ENCODE measurements at regions not wholly inside any gene's neighbourhood (a gene's known extent, or its start where the extent isn't known, plus 50 kb on each side); places are given as distances from the start of the nearest gene placed in this dataset.

- no peak overlapping the region for H3K27ac Mint-ChIP-seq (ENCODE audit: unreplicated experiment)
- no peak overlapping the region for H3K4me3 Mint-ChIP-seq (ENCODE audit: low read depth, unreplicated experiment)
- TF ChIP-seq CTCF (IDR thresholded peaks at IDR 0.05; ENCODE audit: unreplicated experiment): no peak
- H3K9me3 Mint-ChIP-seq (ENCODE audit: low read depth, unreplicated experiment): no peaks in the 10 kb centered on the region
- no TSS peak for BruUV-seq (replicated peaks)
- no peaks in the 10 kb centered on the region for H3K4me1 Mint-ChIP-seq (ENCODE audit: low read depth, unreplicated experiment)
- CTCF ChIA-PET: interaction anchor here (1.5 kb wide), 1 partner anchor 9 kb away, joined by 3 read pairs; no protein-coding TSS in a partner anchor
- H3K36me3 Mint-ChIP-seq (ENCODE audit: insufficient read depth, unreplicated experiment): no peaks in the 10 kb centered on the region
- intact Hi-C loops (cut with micrococcal nuclease; ENCODE audit: unreplicated experiment): no loop called here
- no peak for DNase-seq
- H3K27me3 Mint-ChIP-seq (ENCODE audit: unreplicated experiment): no peaks in the 10 kb centered on the region
These were observed 246.2 kb upstream of the AKR1E2 start for GRCh38 chr10:4579844-4580243.

GRCh38 chr10:4576206-4576605 lies 249.8 kb upstream of the AKR1E2 start:
- BruUV-seq (replicated peaks): no TSS peak
- Mint-ChIP-seq H3K4me3 (ENCODE audit: low read depth, unreplicated experiment) (no peak overlapping the region), H3K9me3 (ENCODE audit: low read depth, unreplicated experiment) (no peaks in the 10 kb centered on the region), H3K27me3 (ENCODE audit: unreplicated experiment) (no peaks in the 10 kb centered on the region), H3K4me1 (ENCODE audit: low read depth, unreplicated experiment) (no peaks in the 10 kb centered on the region), H3K27ac (ENCODE audit: unreplicated experiment) (no peak overlapping the region), H3K36me3 (ENCODE audit: insufficient read depth, unreplicated experiment) (no peaks in the 10 kb centered on the region)
- TF ChIP-seq CTCF (IDR thresholded peaks at IDR 0.05; ENCODE audit: unreplicated experiment): no peak
- intact Hi-C loops (cut with micrococcal nuclease; ENCODE audit: unreplicated experiment): no loop called here
- CTCF ChIA-PET: interaction anchor here (1.0 kb wide), 1 partner anchor 8 kb away, joined by 3 read pairs; no protein-coding TSS in a partner anchor
- DNase-seq: no peak

GRCh38 chr10:4569151-4569550 lies 256.9 kb upstream of the AKR1E2 start:
- intact Hi-C loops (cut with micrococcal nuclease; ENCODE audit: unreplicated experiment): loop anchor here (10.0 kb wide), 1 partner anchor 144 kb away; no protein-coding TSS in a partner anchor
- no peak for TF ChIP-seq CTCF (IDR thresholded peaks at IDR 0.05; ENCODE audit: unreplicated experiment)
- no peak for DNase-seq
- Mint-ChIP-seq H3K4me3 (ENCODE audit: low read depth, unreplicated experiment) (no peak overlapping the region), H3K27ac (ENCODE audit: unreplicated experiment) (no peak overlapping the region), H3K36me3 (ENCODE audit: insufficient read depth, unreplicated experiment) (no peaks in the 10 kb centered on the region), H3K4me1 (ENCODE audit: low read depth, unreplicated experiment) (no peaks in the 10 kb centered on the region), H3K27me3 (ENCODE audit: unreplicated experiment) (no peaks in the 10 kb centered on the region), H3K9me3 (ENCODE audit: low read depth, unreplicated experiment) (no peaks in the 10 kb centered on the region)
- CTCF ChIA-PET: no interaction called here
- BruUV-seq (replicated peaks): no TSS peak

- Mint-ChIP-seq H3K27ac (ENCODE audit: unreplicated experiment) (no peak overlapping the region), H3K4me1 (ENCODE audit: low read depth, unreplicated experiment) (no peaks in the 10 kb centered on the region), H3K9me3 (ENCODE audit: low read depth, unreplicated experiment) (no peaks in the 10 kb centered on the region)
These were observed 257.3 kb upstream of the AKR1E2 start for GRCh38 chr10:4568731-4569130.

More at GRCh38 chr10:4568731-4569130, 257.3 kb upstream of the AKR1E2 start:
- no peak for DNase-seq
- Mint-ChIP-seq H3K4me3 (ENCODE audit: low read depth, unreplicated experiment) (no peak overlapping the region), H3K36me3 (ENCODE audit: insufficient read depth, unreplicated experiment) (no peaks in the 10 kb centered on the region), H3K27me3 (ENCODE audit: unreplicated experiment) (no peaks in the 10 kb centered on the region)
- BruUV-seq (replicated peaks): no TSS peak
- intact Hi-C loops (cut with micrococcal nuclease; ENCODE audit: unreplicated experiment): loop anchor here (10.0 kb wide), 1 partner anchor 144 kb away; no protein-coding TSS in a partner anchor
- TF ChIP-seq CTCF (IDR thresholded peaks at IDR 0.05; ENCODE audit: unreplicated experiment): no peak
- CTCF ChIA-PET: no interaction called here

All from Calu3 (cell line).